ENCODE measurements at regions not wholly inside any gene's neighbourhood (a gene's known extent, or its start where the extent isn't known, plus 50 kb on each side); places are given as distances from the start of the nearest gene placed in this dataset.

- DNase-seq (ENCODE audit: low read depth): peak; percentile 29
- no peak for TF ChIP-seq CTCF (IDR thresholded peaks at IDR 0.05; ENCODE audit: insufficient read depth, low read depth, low read length, missing control alignments)
- no peak overlapping the region for H3K4me3 ChIP-seq (ENCODE audit: low read depth, low read length)
These were observed 194.9 kb upstream of the KYNU start for GRCh38 chr2:142682528-142682927.

DNA sequence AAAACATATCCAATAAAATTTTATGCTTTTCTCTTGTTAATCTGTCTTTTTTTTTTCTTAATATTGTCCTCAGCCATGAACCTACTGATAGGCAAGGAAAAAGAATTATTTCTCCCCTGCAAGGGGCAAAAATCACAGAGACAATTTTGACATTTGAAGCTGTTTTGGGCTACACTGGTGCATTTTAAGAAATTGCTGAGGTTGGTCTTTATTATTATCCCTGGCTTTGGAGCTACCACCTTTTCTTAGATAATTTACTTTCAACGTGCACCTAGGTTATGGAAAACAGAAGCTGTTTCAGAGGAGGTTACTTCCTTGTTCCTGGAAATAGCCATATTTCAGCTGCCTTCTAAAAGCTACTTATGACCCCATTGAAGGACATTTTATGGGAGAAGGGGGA is 195.5 kb upstream of the KYNU start:
- no peak for DNase-seq (ENCODE audit: low read depth)
- no peak for TF ChIP-seq CTCF (IDR thresholded peaks at IDR 0.05; ENCODE audit: insufficient read depth, low read depth, low read length, missing control alignments)
- H3K4me3 ChIP-seq (ENCODE audit: low read depth, low read length): no peak overlapping the region

- H3K4me3 ChIP-seq (ENCODE audit: low read depth, low read length): no peak overlapping the region
- no peak for DNase-seq (ENCODE audit: low read depth)
- TF ChIP-seq CTCF (IDR thresholded peaks at IDR 0.05; ENCODE audit: insufficient read depth, low read depth, low read length, missing control alignments): no peak
These were observed 199.3 kb upstream of the KYNU start for GRCh38 chr2:142678164-142678563.

DNA sequence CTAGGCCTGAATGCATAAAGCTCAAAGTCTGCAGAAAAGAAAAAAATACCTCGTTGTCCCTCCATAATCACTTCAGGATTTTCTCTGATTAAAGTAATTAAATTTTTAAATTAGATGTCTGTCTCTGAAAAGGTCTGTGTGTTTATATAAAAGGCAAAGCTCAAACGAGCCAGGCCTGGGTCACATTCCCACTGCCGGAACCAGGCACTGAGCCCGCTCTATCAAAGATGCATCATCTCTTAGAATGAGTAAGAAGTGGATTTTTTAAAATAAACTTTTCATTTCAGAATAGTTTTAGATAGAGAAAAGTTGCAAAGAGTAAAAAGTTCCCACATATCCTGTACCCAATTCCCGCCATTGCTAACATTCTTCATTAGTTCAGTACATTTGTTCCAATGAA is 202.1 kb upstream of the KYNU start:
- DNase-seq (ENCODE audit: low read depth): no peak
- H3K4me3 ChIP-seq (ENCODE audit: low read depth, low read length): no peak overlapping the region
- no peak for TF ChIP-seq CTCF (IDR thresholded peaks at IDR 0.05; ENCODE audit: insufficient read depth, low read depth, low read length, missing control alignments)

GRCh38 chr2:142673836-142674235 is 203.6 kb upstream of the KYNU start:
- TF ChIP-seq CTCF (IDR thresholded peaks at IDR 0.05; ENCODE audit: insufficient read depth, low read depth, low read length, missing control alignments): no peak
- DNase-seq (ENCODE audit: low read depth): no peak

DNA sequence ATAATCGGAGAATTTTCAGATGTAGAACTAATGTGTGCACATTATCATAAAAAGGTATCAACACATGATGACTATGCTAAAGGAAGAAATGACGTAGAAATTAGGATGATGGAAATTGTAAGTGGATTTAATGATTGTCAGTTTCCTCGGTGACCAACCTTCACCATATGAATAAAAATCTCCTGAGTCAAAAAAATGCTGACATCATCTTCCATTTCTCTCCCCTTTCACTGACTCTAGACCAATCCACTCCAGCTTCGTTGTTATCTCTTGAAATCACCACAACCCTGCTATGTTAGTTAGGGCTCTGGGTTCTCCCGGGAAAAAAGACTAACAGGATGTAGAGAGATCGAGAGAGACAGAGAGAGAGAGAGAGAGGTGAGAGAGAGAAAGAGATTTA is 204.8 kb upstream of the KYNU start:
- no peak for DNase-seq (ENCODE audit: low read depth)
- TF ChIP-seq CTCF (IDR thresholded peaks at IDR 0.05; ENCODE audit: insufficient read depth, low read depth, low read length, missing control alignments): no peak
- H3K4me3 ChIP-seq (ENCODE audit: low read depth, low read length): no peak overlapping the region

More at GRCh38 chr2:142673836-142674235, 203.6 kb upstream of the KYNU start:
- H3K4me3 ChIP-seq (ENCODE audit: low read depth, low read length): no peak overlapping the region

- DNase-seq (ENCODE audit: low read depth): no peak
- TF ChIP-seq CTCF (IDR thresholded peaks at IDR 0.05; ENCODE audit: insufficient read depth, low read depth, low read length, missing control alignments): no peak
These were observed 207.1 kb upstream of the KYNU start for GRCh38 chr2:142670362-142670761.

More at GRCh38 chr2:142670362-142670761, 207.1 kb upstream of the KYNU start:
- no peak overlapping the region for H3K4me3 ChIP-seq (ENCODE audit: low read depth, low read length)

Data from GM12865 (cell line).